H1 (cell line): ENCODE measurements at regions not wholly inside any gene's neighbourhood (a gene's known extent, or its start where the extent isn't known, plus 50 kb on each side); places are given as distances from the start of the nearest gene placed in this dataset.

Experiments
- ASH2L ChIP-seq: fragments of 200-600, 300-600 bp; sonication (generic); IDR thresholded peaks from one replicate; pipeline ENCODE4 v1.7.1; 2017; ENCODE audit warnings: low read length
- EZH2 ChIP-seq: fragments of 200-600 bp; sonication (generic); IDR thresholded peaks from 2 replicates; pipeline ENCODE4 v1.7.1; 2012; ENCODE audit warnings: low read depth, mild to moderate bottlenecking, moderate library complexity, low read length, inconsistent platforms; ENCODE audit not compliant: severe bottlenecking
- MAFK ChIP-seq: IDR thresholded peaks from 2 replicates; pipeline ENCODE4 v1.6.1; 2012; ENCODE audit warnings: low read depth, mild to moderate bottlenecking, improper control_type of control experiment, low read length
- POLR2AphosphoS5 ChIP-seq: IDR thresholded peaks from 2 replicates; pipeline ENCODE4 v1.6.1; 2011; ENCODE audit warnings: low read depth, low read length
- TF ChIP-seq, protein P1 (sequence below), 3 experiments: IDR thresholded peaks; 1 replicate in 2 of 3; 2 replicates in 1 of 3; pipeline versions ENCODE4 v1.5.1 to v1.6.1; 2011; ENCODE audit warnings: low read length in 3 of 3, mild to moderate bottlenecking in 3 of 3, inconsistent platforms in 2 of 3, low read depth in 1 of 3, moderate library complexity in 1 of 3; ENCODE audit not compliant: insufficient read depth in 1 of 3; ENCODE audit errors: control extremely low read depth in 1 of 3

DNA sequence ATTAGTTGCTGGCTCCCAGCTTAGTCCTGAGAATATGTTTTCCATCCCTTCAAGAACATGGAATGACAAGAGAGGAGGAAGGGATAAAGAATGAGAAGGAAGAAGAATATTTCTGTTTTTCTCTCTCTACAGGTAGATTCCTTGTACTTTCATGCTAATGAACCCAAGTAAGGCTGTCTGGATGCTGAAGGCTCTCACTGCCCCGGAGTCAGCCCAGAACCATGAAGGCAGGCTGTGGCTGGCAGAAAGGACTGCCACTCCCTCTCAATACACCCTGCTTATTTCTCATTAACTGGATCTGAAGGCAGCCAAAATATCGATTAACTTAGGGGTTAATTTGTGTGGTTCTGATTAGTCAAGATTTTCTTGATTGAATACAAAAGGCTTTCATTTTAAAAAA is 93.1 kb upstream of the NPAS2 start:
- TF ChIP-seq, protein P1, sequence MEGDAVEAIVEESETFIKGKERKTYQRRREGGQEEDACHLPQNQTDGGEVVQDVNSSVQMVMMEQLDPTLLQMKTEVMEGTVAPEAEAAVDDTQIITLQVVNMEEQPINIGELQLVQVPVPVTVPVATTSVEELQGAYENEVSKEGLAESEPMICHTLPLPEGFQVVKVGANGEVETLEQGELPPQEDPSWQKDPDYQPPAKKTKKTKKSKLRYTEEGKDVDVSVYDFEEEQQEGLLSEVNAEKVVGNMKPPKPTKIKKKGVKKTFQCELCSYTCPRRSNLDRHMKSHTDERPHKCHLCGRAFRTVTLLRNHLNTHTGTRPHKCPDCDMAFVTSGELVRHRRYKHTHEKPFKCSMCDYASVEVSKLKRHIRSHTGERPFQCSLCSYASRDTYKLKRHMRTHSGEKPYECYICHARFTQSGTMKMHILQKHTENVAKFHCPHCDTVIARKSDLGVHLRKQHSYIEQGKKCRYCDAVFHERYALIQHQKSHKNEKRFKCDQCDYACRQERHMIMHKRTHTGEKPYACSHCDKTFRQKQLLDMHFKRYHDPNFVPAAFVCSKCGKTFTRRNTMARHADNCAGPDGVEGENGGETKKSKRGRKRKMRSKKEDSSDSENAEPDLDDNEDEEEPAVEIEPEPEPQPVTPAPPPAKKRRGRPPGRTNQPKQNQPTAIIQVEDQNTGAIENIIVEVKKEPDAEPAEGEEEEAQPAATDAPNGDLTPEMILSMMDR (IDR thresholded peaks at IDR 0.05; ENCODE audit: control extremely low read depth in 1 of 3, insufficient read depth in 1 of 3, low read depth in 1 of 3, low read length in 3 of 3), result no peak
- no peak for TF ChIP-seq POLR2AphosphoS5
- TF ChIP-seq MAFK, result no peak
- no peak for TF ChIP-seq ASH2L
- no peak for TF ChIP-seq EZH2
